Kidney epithelial cell (primary cell): ENCODE measurements at regions not wholly inside any gene's neighbourhood (a gene's known extent, or its start where the extent isn't known, plus 50 kb on each side); places are given as distances from the start of the nearest gene placed in this dataset.

Experiments
- DNase-seq: peaks from one replicate; pipeline ENCODE4 v3.0.0-alpha.2; 2010; ENCODE audit warnings: low read depth
- H3K27me3 ChIP-seq: 2 replicates; pipeline ENCODE4 v1.6.0; 2011; ENCODE audit warnings: low read length; ENCODE audit not compliant: control insufficient read depth, insufficient read depth
- H3K36me3 ChIP-seq: 2 replicates; pipeline ENCODE4 v1.5.1; 2011; ENCODE audit warnings: low read length; ENCODE audit not compliant: control insufficient read depth, insufficient read depth
- H3K4me3 ChIP-seq: 2 replicates; pipeline ENCODE4 v1.5.1; 2011; ENCODE audit warnings: low read depth, mild to moderate bottlenecking, control low read depth, low read length
- TF ChIP-seq, protein P1 (sequence below): IDR thresholded peaks from 2 replicates; pipeline ENCODE4 v1.5.1; 2011; ENCODE audit warnings: mild to moderate bottlenecking, moderate library complexity, low read length, control low read depth, inconsistent platforms; ENCODE audit not compliant: insufficient read depth, poor library complexity, severe bottlenecking

DNA sequence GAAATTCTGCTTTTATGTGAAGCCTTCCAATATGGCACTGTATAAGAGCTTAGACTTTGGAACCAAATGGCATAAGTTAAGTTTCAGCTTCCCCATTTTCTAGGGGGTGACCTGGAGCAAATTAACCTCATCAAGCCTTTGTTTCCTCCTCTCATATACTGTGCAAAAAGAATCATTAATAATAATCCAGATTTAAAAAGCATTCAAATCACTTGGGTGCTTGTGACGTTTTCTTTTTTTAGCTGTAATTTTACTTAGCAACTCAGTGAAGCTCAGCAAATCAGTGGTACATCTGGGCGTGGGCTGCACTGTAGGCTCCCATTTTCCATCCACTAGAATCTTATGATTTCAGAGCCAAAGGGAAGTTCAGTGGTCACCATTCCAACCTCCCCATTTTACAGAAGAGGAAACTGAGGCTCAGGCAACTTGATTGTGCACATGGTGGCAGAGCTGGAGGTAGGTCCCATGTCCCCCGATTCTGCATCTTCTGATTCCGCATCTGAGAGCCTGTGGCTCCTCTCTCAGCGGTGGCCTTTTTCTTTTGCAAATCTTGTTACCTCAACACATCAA is 131.2 kb downstream of the SNAPC1 start:
- no peak for DNase-seq
- H3K4me3 ChIP-seq = no peak overlapping the region

DNA sequence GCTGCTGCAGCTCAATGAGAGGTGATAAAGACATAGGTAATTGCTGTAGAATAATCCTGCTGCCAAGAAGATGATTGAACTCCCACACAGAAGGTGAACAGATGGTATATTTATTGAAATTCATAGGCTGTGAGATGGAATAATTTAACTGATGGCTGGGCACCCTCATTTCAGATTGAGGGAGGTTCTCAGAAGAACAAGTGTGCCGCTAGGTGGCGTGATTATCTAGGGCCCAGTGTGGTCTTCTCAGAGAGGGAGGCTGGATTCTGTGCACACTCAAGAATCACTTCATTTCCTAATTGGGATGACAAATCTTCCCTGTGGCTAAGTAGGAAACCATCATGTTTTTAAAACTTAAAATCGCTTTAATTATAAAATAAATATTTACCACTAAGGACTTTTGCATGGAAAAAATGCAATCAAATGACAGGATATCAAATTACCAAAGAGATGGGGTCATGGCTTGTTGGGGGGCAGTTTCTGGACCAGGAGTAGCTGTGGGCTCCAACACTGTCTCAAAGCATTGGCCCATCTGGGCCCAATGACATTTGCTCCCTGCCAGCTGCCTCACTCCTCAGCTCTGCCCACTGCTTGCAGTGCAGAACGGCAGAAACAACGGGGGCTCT is 132.3 kb downstream of the SNAPC1 start:
- DNase-seq = peak; percentile 16
- Histone ChIP-seq H3K4me3 (no peak overlapping the region), H3K36me3 (no peaks in the 10 kb centered on the region), H3K27me3 (no peaks in the 10 kb centered on the region)
- TF ChIP-seq, protein P1, sequence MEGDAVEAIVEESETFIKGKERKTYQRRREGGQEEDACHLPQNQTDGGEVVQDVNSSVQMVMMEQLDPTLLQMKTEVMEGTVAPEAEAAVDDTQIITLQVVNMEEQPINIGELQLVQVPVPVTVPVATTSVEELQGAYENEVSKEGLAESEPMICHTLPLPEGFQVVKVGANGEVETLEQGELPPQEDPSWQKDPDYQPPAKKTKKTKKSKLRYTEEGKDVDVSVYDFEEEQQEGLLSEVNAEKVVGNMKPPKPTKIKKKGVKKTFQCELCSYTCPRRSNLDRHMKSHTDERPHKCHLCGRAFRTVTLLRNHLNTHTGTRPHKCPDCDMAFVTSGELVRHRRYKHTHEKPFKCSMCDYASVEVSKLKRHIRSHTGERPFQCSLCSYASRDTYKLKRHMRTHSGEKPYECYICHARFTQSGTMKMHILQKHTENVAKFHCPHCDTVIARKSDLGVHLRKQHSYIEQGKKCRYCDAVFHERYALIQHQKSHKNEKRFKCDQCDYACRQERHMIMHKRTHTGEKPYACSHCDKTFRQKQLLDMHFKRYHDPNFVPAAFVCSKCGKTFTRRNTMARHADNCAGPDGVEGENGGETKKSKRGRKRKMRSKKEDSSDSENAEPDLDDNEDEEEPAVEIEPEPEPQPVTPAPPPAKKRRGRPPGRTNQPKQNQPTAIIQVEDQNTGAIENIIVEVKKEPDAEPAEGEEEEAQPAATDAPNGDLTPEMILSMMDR = peak; percentile 78

More for the DNA sequence above, 131.2 kb downstream of the SNAPC1 start:
- Histone ChIP-seq H3K27me3 (no peaks in the 10 kb centered on the region), H3K36me3 (no peaks in the 10 kb centered on the region)
- TF ChIP-seq, protein P1 = no peak

DNA sequence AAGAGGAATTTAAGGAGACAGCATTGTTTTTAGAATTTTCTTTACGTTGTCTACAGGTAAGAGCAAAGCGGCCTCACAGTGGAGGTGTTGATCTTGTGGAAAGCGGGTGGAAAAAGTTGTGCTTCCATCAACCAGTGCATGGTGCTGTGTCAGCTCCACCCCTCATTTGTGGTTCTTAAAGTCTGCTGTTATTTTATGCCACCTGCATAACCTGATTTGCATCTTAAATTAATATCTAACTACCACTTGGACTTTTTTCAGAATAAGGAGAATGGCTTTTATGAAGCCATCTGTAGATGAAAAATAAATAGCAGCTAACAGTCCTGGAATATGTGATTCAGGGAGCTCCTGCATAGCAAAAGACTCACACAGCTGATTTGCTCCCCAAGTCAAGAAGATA is 135.1 kb downstream of the SNAPC1 start:
- no peak for DNase-seq
- Histone ChIP-seq H3K27me3 (no peaks in the 10 kb centered on the region), H3K4me3 (no peak overlapping the region), H3K36me3 (no peaks in the 10 kb centered on the region)
- TF ChIP-seq, protein P1 = no peak

DNA sequence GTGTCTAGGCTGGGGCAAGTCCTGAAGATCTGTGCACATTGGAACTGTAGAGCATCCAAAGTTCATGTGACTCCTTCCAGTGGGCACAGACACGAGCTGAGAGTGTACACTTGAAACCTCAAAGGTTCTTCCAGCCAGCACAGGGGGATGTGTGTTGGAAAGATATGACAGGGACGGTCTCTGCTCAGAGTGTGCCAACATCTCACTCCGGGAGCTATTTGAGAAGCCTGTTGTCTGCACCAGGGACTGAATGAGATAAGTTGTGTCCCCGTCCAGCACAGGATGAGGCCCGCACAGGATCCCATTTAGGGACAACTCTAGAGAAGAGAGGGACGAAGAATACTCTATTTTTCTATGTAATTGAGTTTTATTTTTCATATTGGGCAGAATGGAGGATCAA is 136.3 kb downstream of the SNAPC1 start:
- Histone ChIP-seq H3K27me3 (no peaks in the 10 kb centered on the region), H3K4me3 (no peak overlapping the region), H3K36me3 (no peaks in the 10 kb centered on the region)
- TF ChIP-seq, protein P1 = no peak
- no peak for DNase-seq

DNA sequence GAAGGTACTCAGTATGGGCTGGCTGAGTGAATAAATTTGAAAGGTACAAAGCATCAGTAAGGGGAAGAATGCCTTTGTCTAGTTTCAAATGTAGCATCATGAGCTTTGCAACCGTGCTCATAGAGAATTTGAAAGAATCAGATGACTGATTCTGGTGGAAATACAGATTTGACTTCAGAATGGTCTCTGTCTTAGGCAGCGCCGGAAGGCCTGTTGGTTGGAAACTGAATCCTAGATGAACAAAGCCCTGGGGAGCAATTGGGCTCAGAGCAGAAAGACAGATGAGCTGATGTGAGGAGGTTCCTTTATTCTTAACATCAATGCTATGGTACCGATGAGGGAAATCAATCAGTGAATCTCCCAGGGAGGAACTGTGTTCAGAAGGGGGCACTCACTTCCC is 137.3 kb downstream of the SNAPC1 start:
- DNase-seq = no peak
- TF ChIP-seq, protein P1 = no peak
- Histone ChIP-seq H3K36me3 (no peaks in the 10 kb centered on the region), H3K4me3 (no peak overlapping the region), H3K27me3 (no peaks in the 10 kb centered on the region)

DNA sequence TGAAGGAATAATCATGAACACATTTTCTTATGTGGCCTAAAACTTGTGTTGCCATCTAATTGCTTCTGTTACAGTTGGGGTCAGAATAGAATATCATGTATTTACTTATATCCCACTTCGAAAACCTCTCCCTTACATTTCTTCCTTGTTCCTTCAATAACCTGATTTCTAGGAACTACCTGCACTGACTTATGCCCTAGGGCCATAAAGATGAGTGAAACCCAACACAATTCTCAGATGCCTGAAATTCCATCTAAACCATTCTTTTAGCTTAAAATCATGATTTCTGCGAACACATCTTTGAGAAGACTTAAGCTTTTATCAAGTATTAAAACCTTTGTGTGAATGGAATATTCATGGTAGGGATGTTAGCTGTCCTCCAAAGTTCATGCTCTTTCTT is 142.7 kb downstream of the SNAPC1 start:
- H3K4me3 ChIP-seq = no peak overlapping the region
- H3K27me3 ChIP-seq = no peaks in the 10 kb centered on the region
- no peak for DNase-seq
- TF ChIP-seq, protein P1 = no peak
- H3K36me3 ChIP-seq = no peaks in the 10 kb centered on the region
